HG03108 (cell line): ENCODE measurements at regions not wholly inside any gene's neighbourhood (a gene's known extent, or its start where the extent isn't known, plus 50 kb on each side); places are given as distances from the start of the nearest gene placed in this dataset.
"Not testable (repeated sequence)": the region's sequence is repeated elsewhere in the genome, so short reads cannot be mapped to it uniquely, and the experiment has no call there.

ENCODE experiments used
- ATAC-seq: cut with Tn5 transposase; IDR thresholded peaks from one replicate; pipeline ENCODE4 v1.9.1; 2021; ENCODE audit warnings: moderate library complexity; ENCODE audit not compliant: unreplicated experiment

DNA sequence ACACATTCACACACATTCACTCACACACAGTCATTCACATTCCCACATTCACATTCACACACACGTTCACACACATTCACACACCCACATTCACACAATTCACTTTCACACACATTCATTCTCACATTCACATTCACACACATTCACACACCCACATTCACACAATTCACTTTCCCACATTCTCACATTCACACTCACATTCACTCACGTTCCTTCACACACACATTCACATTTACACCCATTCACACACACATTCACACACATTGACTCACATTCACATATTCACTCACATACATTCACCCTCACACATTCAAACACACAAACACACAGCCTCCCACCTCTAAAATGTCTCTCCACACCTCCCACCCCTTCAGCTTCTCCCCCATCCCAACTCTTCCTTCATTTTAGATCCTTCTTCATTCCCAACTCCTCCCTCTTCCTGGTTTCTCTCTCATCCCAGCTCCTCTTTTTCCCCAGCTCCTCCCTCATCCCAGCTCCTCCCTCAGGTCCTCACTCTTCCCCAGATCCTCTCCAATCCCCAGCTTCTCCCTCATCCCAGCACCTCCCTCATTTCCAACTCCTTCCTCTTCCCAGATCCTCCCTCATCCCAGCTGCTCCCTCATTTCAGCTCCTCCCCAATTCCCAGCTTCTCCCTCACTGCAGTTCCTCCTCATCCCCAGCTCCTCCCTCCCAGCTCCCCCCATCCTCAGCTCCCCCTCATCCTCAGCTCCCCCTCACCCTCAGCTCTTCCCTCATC is 111.0 kb downstream of the FAM53A start:
- ATAC-seq, result no peak

DNA sequence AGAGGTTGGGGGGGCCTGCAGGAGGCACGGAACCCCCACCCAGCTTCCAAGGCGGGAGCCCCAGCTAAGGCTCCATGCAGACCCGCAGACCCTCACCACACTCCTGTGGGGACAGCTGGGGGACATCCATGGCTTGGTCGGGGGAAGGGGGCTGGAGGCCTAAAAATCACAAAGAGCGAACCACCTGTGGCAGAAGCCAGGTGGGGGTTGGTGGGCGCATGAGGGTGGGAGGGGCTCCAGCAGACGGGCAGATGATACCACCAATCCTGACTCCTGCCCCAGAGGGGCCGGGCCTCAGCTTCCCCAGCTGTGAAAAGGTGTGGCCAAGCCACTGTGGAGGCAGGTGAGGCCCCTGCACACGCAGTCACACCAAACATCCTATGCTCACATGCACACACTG is 111.6 kb downstream of the FAM53A start:
- no peak for ATAC-seq

DNA sequence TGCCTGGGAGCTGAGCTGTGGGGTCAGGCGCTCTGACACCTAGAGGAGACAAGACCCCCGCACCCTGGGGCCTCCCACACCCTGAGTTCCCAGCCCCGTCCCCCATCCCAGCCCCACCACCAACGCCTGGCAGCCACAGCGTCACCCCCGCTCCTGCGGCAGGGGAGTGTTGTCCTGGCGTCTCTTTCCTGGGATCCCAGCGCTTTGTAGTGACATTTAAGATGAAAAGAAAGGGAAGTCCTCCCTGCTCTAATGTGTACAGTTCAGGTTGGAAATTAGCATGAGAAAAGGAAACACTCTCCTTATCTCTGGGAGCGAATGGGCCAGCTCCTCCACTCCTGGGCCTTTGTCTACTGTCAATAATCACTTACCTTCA is 112.1 kb downstream of the FAM53A start:
- ATAC-seq, result no peak

DNA sequence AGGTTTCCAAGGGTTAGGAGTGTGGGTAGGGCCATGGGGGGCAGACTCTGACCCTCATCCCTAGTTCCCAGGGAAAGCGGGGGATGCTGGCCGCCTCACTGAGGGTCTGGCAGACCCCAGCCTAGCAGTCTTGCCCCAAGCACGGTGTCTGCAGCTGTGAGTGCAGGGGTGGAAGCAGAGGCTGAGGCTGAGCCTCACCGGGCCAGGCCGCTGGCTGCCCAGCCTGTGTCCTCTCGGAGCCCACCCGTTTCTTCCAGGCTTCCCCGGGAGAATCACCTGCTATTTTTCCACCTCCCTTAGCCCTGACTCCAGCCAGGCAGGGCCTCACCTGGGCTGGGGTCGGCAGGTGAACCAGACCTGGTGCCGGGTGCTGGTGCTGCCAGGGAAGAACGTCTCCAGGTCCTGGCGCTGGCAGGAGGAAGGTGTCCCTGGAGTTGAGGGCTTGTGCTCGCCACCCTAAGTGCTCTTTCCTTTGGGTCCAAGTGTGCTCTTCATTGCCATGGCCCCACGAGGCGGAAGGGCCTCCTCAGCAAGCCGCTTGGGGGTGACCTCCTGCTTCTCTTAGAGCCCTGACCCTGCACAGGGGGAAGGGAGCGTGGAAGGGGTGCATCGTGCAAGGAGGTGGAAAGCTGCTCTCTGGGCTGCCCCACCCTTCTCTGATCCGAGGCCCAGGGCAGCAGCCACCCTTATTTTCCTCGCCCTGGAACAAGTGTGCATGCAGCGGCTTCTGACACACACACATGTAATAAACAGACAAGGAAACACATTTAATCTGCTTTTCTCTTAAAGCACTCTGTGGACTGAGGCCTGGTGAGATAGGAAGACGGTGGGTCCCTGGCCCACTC is 112.7 kb downstream of the FAM53A start:
- no peak for ATAC-seq

DNA sequence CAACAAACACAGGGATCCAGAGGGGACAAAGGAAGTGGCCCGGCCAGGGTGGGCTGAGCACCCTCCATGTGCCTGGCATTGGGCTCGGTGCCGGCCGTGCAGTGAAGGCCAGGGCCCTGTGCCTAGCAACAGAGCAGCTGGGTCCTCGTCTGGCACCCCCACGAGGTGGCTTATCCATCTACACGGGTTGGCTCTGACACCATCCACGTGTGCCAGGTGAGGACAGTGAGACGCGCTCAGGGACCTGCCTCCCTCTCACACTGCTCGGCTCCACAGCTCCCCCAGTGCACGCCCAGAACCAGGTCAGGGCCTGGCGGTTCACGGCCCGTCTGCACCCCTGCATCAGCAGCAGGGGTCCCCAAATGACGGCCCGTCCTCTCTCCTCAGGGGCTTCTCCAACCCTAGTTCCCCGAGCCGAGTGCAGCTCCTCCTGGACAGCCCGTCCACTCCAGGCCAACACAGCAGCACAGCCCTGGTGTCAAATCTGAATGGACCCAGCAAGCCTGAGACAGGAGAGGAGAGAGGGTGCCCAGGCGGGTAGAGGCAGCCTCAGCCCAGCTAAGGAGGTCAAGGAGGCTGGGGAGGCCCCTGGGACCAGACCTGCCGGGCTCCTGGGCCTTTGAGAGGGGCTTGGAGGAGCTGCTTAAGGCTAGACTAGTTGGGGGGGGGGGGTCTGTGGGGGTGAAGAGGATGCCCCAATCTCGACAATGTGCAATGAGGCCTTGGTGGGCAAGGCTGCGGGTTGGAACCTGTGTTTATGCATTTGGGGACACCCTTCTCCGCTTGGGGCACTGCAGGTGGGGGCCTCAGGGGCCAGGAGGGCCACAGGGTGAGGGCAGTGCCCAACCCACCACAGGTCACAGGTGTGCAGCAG is 113.6 kb downstream of the FAM53A start:
- ATAC-seq, result no peak

DNA sequence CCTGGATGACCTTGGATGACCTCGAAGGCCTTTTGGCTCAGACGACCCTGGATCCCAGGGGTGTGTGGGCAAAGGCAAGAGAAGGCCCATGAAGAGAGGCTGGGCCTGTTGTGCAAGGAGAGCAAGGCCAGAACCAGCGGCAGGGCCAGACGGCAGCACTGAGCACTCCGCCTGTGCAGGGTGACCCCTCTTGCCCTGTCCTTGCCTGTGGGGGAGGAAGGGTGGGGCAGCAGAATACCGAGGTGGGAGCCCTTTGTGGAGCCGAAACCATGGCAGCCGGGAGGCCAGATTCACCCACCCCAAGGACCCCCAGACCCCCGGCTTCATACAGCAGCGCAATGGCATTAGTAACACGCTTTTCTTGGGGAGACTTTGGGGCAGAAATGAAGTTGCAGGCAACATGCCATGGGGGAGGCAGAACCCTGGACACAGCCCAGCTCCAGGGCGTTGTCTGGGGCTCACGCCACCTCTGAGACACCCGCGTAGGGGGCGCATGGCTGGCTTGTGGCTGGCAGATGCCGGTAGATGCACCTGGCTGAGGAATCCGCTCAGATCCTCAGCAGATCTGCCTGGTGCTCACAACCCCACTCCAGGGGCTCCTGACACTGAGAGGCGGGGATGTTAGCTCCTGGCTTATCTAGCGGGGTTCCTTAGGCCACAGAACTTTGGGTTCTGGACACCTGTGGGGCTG is 114.5 kb downstream of the FAM53A start:
- ATAC-seq, result no peak

DNA sequence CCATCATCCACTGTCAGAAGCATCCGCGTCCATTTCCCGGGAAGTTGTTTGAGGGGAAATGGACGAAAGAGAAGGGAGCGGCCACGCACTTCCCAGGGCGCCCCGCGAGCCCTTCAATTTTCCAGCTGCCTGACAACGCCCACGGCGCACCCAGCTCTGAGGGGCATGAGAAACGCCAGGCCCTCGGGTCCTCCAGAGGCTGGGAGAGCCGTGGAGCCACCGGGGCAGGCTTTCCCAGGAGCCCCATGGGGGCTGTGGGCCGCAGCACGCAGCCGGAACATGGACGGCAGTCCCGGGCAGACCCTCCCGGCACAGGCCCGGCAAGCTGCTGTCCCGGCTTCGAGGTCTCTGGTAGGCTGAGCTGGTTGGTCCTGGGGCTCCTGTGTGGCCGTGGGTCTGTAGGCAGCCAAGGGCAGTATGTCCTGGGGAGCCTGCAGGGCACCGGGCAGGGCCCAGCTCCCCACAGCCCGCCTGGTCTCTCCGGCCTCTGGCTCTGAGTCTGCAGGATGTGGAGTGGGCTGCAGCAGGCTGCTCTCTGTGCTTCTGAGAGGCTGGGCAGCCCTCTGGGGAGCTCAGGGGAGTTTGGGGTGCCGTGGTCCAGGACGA is 115.2 kb downstream of the FAM53A start:
- no peak for ATAC-seq

DNA sequence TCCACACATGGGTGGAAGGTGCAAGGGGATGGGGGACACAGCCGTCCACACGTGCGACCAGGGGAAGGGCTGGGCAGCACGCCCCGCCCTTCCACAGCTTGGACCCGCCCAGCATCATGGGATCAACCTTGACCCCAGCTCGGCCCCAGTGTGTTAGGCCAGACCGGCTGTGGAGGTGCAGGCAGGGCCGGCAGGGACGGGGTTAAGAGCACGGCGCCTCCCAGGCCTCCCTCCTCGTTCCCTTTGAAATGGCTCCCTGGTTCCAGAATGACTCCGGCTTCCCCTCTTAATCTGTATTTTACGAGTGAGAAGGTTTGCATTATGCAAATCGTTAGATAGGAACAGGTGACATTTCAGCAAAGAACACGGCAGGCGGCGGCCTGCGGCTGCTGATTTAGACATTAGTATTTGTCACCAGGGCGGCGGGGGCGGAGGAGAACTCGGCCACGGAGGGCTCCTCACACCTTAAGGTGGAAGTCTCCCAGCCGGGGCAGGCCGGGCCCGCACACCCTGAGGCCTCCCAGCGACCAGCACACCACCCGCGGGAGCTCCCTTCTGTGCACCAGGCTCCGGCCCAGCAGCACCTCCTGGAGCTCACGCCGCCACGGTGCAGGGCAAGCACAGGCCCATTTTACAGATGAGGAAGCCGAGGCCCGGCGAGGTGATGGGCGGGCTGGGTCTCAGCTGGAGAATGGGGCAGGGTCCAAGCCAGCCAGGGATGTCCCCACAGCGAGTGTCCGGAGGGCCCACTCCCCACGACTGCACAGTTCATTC is 116.1 kb downstream of the FAM53A start:
- no peak for ATAC-seq

DNA sequence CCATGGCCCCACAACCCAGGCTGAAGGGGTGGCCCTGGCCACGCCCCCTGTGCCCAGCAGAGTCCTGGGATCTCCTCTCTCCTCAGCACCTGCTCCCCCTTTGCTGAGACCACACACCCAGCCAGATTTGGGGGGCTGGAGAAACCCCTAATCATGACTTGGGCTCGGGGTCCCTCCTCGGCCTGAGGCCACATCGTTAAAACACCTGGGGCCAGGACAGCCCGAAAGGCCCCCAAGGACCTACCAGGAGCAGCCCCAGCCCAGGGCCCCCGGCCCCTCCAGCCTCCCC is 116.7 kb downstream of the FAM53A start:
- ATAC-seq, result no peak

DNA sequence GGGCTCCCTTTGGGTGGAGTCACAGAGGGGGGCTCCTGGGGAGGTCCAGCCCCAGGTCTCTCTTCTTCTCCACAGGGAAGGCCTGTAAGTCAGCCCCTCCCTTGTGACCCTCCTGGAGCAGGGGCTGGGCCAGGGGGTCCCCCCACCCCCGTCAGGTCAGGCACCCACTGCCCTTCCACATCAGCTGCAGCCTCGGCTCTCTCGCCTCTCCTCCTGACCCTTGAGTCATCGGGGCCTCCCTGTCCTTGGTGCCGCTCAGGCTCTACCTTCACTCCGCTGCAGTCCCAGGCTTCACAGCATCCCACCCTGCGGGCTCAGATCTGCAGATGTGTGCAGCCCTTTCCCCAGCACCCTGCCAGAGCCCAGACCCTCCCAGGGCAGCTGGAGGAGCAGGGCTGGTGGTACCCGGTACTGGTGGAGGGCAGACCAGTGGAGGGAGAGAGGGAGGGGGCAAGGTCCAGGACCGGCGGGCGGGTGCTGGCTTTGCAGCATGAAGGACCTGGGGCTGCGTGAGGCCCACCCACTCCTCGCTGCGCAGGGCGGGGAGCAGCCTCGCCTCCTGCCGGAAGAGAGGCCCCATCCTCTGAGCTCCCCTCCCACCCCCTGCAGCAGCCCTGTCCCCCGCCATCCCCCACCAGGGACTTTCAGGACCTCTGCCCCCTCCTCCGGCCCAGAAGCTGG is 117.1 kb downstream of the FAM53A start:
- no peak for ATAC-seq

DNA sequence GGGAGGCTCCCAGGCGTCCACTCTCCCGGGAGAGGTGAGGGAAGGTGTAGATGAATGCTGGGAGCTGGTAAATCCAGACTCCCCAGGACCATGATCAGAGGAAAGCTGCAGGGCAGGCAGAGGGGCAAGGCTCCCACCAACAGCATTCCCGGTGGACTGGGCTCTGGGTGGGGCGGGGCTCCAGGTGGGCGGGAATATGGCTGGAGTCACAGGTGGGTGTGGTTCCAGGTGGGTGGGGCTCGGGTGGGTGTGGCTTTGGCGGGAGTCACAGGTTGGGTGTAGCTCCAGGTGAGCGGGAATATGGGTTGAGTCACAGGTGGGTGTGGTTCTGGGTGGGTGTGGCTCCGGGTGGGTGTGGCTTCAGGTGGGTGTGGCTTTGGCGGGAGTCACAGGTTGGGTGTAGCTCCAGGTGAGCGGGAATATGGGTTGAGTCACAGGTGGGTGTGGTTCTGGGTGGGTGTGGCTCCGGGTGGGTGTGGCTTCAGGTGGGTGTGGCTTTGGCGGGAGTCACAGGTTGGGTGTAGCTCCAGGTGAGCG is 117.7 kb downstream of the FAM53A start:
- not testable (repeated sequence) for ATAC-seq

DNA sequence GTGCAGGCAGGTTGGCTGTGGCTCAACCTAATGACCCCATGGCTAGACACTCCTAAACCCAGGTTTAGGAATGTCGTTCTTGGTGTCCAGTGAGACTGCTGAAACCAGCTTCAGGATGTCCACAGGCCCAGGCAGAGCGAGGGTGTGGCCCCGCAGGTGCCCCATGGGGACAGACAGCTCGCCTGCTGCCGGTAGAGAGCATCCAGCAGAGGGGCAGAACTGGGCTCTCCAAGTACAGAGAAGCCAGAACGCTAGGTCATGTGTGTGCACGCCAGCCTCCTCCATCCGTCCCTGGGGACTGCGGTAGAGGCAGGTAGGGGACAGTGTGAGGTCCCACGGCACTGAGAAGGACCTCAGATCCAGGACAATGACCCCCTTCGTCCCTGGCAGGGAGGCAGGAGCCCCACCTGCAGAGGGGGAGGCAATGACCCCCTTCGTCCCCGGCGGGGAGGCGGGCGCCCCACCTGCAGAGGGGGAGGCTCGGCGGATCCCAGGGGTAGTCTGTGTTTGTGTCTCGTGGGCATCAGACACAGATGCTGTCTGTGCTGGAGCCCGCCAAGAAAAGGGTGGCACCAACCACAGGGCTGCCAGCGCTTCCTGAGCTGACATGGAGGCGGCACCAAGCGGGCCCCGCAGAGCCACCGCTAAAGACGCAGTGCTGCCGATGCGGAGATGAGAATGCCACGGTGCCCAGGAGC is 118.4 kb downstream of the FAM53A start:
- ATAC-seq, result no peak

DNA sequence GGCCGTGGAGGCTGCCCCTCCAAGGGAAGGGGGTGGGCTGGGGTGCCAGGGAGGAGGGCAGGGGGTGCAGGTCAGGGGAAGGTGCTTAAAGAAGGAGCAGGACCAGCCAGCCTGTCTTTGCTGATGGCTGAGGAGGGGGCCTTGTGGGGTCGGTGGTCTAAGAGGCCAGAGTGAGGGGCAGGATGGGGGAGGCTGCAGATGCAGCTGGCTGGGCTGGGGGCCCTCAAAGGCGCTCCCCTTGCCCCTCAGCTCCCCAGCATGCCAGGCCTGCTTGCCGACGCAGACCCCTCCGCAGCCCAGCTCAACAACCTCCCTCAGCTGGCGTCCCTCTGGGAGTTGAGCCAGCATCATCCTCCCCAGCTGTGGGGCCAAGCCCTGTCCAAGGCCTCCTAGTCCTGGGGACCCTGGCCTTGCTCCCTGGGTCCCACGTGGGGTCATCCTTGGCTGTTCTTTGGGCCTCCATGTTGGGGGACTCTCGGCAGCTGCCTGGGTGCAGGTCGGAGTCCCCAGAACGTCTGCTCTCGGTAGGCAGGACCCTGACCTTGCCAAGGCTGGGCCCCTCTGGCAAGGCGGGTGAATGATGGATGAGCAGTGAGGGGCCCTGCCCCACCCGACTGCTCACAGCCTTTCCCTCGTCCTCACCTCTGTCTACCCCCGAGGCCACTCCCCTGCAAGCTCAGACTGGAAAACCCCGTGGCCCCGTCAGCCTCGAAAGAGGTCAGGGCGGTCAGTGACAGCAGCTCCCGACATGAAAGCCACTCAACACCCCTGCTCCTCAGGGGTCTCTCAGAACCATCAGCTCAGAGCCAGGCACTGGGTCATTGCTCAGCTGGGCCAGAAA is 119.4 kb downstream of the FAM53A start:
- ATAC-seq, result no peak

DNA sequence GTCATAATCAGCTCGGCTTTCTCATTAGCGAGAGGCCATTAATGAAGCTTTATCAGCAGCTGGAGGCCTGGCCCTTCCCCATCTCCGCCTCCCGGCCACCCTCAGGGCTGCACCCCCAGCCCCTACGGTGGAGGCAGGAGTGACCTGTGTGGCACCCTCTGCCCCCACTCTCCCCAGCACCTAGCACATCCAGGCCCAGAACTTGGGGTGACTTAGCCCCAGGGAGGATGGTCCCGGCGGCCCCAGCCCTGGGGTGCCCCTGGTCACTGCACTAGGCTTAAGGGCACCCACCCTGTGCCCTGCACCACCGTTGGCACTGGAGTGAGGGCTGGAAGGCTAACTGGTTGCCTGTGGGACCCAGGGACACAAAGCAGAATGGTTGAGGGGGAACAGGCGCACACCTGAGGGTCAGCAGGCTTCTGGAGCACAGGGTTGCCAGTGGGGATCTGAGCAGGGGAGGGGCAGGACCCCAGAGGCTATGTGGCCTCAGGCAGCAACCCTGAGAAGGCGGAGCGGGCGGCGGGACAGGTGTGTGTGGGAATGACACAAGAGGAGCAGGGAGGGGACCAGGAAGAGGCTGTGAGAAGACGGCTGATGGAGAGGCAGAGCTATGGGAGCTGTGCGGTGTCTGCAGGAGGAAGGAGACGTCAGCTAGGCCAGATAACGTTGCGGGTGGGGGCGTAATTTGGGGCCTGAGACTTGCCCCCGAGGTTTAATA is 120.2 kb downstream of the FAM53A start:
- no peak for ATAC-seq

DNA sequence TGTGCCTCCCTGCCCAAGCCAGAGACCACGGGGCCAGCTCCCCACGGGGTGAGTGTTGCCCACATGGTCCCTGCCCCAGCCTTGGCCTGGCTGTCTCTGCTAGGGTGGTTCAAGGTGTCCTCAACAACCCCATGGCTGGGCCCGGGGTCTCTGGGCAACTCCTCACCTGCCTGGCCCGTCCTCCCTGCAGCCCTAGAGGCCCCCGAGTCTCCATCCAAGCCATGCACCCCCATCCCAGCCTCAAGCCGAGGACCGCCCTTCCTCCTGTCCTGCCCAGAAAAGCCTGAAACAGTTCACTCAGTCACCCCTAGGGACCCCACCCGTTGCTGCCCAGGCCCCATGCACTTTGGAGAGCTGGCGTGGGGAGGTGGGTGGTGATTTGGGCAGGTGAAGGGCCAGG is 120.9 kb downstream of the FAM53A start:
- ATAC-seq, result no peak

DNA sequence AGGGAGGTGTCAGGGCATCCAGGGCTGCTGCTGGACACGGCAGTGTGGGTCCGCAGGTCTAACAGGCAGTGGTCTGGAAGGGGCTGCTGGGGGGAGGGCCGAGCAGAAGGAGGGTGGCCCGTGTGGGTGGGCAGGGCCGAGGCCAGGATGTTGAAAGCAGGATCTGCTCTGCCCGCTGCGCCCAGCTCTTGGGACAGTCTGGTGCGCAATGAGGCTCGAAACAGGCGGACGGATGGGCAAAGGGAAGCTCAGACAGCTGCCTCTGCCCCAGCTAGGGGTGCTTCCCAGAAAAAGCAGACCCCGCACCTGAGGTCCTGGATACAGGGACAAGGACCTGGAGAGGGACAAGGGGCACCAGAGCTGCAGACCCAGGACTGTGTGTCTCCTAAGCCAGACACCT is 121.3 kb downstream of the FAM53A start:
- ATAC-seq, result no peak

DNA sequence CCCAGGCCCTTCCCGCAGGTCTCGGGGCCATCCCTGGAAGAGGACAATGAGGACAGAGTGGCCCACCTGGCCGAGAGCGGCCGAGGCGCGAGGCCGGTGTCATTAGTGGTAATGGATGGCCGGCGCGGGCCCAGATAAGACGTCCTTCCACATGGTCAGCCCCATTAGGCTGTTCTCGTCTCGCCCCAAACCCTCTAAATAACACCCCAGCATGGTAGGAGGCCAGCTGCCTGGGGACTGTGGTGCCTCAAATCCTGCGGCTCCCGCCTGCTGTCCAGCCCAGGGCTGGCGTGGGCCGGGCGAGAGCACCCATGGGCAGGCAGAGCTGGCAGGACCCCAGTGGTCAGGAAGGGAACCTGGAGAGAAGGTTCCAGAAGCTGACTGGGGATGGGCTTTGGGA is 121.7 kb downstream of the FAM53A start:
- no peak for ATAC-seq
